GM23248 (cell line): ENCODE measurements at regions not wholly inside any gene's neighbourhood (a gene's known extent, or its start where the extent isn't known, plus 50 kb on each side); places are given as distances from the start of the nearest gene placed in this dataset.
"Not testable (repeated sequence)": the region's sequence is repeated elsewhere in the genome, so short reads cannot be mapped to it uniquely, and the experiment has no call there.

ENCODE experiments used
- EZH2 ChIP-seq: fragments of 200-600 bp; sonication (generic); IDR thresholded peaks from 2 replicates; pipeline ENCODE4 v1.6.1; 2018; ENCODE audit warnings: antibody characterized with exemption, mild to moderate bottlenecking; ENCODE audit not compliant: insufficient read depth, poor library complexity, severe bottlenecking
- EZH2phosphoT487 ChIP-seq: fragments of 200-600 bp; sonication (generic); IDR thresholded peaks from 2 replicates; pipeline ENCODE4 v1.6.1; 2018; ENCODE audit warnings: antibody characterized with exemption, moderate library complexity, mild to moderate bottlenecking, low read depth; ENCODE audit not compliant: insufficient read depth

GRCh38 chr13:44796039-44796438, 193.2 kb downstream of the NUFIP1 start:
- not testable (repeated sequence) for TF ChIP-seq EZH2phosphoT487, EZH2
